GM18520 (cell line): ENCODE measurements at regions not wholly inside any gene's neighbourhood (a gene's known extent, or its start where the extent isn't known, plus 50 kb on each side); places are given as distances from the start of the nearest gene placed in this dataset.

Experiments
- ATAC-seq: cut with Tn5 transposase; IDR thresholded peaks from one replicate; pipeline ENCODE4 v1.9.1; 2021; ENCODE audit not compliant: unreplicated experiment

GRCh38 chr2:65661980-65662653 lies 229.7 kb upstream of the SPRED2 start:
- ATAC-seq: no peak

DNA sequence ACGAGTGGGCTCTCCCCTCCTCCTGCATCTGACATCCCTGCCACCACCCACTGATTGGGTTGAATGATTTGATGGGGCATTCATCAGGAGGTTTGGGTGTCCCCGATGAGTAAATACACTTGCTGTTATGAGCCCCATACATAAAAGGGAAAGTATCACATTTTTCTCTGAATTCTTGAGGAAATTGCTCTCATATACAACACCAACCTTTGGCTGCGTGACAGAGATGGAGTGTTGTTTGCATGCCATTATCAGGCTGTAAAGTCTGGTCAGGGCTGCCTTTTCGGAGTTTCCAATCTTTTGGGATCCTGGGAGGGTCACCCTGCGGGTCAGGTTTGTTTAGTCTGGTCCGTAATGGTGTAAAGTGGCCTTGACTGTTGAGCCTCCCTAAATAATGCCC lies 227.9 kb upstream of the SPRED2 start:
- ATAC-seq: no peak

GRCh38 chr2:65658881-65659280 lies 226.5 kb upstream of the SPRED2 start:
- no peak for ATAC-seq

DNA sequence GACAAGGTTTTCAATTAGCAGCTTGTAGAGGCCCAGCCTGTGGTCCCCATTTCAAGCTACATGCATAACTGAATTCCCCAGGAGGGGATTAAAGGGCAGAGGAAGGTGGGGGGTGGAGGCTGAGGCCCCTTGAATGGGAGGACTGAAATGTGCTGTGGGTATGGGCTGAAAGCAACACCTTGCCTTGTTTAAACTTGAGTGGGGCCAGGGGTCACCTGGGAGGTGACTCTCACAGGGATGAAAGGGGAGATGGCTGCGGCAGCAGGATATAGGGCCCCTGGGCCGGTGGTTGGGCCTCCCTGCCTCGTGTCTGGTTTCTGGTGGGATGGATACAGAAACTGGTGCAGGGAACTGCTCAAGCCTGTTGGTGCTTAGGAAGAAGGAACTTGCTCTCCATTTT lies 225.9 kb upstream of the SPRED2 start:
- ATAC-seq: no peak

GRCh38 chr2:65656160-65656718 lies 223.8 kb upstream of the SPRED2 start:
- no peak for ATAC-seq

- ATAC-seq: no peak
Measured at GRCh38 chr2:65655000-65655399, 222.6 kb upstream of the SPRED2 start.

DNA sequence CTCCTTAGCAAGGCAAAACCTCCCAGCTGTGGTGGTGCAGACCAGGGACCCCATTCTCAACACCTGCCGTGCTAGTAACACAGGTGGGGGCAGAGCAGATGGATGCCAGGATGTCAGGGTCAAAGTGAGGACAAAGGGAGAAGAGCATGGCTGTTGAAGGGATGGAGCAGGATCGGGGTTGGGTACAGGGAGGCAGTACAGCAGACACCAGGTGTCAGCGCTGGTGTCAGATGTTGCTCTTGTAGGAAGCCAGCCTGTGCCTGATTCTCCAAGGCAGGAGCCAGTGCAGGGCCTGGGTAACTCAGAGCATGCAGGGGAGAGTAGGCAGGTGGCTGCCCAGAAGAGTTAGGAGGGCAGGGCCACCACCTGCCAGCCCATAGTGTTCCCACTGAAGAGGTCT lies 222.1 kb upstream of the SPRED2 start:
- ATAC-seq: no peak

DNA sequence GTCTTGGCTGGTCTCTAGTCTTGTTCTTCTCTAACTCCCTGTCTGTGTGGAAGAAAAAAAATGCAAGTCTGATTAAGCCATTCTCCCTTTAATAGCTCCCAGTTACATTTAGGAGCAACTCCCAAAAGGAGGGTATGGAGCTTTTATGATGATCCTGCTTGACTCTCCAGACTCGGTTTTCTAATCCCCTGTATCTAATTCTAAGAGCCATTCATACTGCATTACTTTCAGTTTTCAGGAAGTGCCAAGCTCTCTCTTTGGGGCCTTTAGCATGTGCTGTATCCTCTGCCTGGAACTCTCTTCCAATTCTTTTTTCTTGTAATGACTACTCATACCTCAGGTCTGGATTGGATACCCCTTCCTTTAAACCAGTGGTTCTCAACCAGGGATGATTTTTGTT lies 219.7 kb upstream of the SPRED2 start:
- ATAC-seq: no peak

DNA sequence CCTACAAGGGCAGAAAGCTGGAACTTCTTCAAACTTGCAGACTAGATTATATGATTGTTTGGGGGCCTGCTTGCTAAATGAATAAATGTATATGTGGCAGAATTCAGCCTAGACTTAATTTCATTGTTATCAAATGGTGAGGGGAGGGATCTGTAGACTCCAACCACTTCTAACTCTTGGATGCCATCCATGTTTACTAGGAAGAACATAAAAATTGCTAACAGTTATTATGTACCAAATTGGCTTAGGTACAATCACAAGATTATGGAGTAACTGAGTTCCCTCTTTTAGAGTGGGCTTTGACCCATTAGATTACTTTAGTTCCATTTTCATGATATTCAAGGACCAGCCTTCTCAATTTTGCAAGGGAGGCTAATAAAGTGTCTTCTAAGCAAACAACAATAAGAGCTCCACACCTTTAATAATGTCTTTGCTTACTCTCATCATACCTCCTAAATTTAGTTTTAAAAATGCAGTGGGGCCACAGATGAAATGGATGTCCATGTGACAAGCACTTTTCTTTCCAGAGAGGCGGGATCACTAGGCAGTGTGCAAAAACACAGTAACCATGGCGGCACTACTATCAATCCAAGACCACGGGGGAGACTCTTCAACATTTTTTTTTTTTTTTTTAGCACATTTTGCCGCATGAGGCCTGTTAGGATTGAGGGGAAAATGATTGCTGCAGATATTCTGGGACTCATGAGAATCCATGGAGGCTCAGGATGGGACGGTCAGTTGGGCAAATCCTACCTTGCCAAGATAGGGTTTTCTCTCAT lies 217.6 kb upstream of the SPRED2 start:
- no peak for ATAC-seq

DNA sequence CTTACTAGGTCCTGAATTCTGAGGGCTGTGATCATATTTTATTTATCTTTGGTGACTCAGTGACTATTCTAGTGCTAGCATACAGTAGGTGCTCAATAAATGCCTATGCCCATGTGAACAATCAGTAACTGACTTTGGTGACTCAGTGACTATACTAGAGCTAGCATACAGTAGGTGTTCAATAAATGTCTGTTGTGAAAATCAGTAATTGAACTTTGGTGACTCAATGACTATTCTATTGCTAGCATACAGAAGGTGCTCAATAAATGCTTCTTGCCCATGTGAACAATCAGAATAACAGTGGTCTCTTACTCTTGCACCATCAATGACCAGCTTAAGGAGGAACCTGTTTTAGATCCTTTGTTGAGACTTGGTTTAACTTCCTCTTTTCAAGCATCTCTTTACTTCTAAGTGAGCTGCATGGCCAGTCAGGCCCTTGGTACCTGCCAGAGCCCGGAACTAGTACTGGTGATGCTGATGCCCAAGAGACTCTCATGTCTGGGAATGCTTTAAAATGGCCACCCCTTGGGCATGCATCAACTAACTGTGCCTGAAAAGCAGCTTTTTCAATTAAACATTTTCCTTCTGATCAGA lies 214.9 kb upstream of the SPRED2 start:
- ATAC-seq: no peak

GRCh38 chr2:65640793-65641103 lies 208.3 kb upstream of the SPRED2 start:
- no peak for ATAC-seq

DNA sequence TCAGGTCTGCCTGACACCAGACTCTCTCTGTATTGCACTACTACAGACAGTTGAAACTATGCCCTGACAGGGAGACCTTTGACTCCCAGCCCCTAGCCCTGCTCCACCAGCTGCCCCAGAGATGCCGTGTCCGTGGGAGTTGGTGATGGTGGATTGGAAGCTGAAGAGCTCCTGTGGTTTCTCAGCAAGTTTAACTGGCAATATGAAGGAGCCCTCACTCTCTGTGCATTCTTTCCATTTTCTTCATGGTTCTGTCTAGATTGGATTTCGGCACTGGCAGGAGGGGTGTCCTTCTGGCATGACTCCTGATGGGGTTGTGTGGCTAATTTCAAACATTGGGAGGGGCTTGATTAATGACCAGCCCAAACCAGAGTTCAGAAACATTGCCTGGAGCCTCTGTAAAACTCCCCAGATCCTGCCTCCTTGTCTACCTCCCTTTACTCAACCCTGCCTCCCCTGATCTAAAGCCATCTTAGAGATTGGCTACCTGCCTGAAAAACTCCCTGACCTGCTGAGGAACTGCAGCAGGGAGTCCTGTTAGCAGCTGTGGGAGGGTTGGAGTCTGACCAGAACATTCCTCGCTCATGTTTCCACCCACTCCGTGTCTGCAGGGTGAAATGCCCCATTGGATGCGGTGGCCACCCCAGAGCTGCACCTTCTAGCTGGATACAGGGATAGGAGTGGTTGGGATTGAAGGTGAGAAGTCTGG lies 206.9 kb upstream of the SPRED2 start:
- no peak for ATAC-seq

DNA sequence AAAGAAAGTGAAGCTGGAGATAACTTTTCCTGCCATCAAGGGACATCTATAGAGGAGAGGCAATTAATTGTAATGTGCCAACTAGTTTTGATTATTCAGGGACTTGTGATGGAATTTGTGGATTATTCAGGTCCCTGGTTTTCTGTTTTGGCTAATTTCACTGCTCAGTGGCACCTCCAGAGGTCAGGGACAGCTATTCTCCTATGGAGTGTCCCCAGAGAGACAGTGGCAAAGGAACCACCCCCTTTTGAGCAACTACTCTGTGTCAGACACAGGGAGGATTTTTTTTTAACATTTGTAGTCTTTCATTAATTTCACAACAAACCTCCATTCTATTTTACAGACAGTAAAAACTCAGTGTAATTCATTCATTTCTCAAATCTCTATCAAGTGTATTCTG lies 206.0 kb upstream of the SPRED2 start:
- no peak for ATAC-seq

DNA sequence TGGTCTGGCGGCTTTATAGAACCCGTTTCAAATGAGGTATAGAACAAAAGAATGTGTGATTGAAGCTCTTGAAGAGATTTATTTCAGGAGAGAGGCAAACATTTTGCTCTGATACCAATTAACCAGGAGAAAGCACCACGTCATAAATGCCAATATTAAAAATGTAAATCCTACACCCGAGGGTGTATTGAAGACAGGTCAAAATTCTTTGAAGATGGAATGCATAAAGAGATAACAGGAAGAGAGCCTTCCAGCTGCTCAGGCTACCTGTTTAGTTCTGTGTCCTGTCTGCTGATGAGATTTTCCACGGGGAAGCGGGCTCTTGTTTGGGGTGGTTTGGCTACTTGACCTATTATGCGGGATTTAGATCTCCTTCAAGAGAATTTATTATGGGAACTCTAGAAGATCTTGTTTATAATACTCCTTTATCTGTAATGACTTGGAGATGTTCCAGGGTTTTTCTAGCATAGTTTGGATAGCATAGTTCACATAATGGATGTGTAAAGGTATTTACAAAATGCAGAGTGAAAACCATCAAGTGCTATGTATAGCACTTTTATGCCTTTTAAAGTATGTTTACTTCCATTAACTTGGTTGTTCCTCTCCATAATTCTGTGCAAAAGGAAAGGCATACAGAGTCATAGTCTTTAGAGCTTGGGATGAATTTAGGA lies 204.5 kb upstream of the SPRED2 start:
- ATAC-seq: no peak

DNA sequence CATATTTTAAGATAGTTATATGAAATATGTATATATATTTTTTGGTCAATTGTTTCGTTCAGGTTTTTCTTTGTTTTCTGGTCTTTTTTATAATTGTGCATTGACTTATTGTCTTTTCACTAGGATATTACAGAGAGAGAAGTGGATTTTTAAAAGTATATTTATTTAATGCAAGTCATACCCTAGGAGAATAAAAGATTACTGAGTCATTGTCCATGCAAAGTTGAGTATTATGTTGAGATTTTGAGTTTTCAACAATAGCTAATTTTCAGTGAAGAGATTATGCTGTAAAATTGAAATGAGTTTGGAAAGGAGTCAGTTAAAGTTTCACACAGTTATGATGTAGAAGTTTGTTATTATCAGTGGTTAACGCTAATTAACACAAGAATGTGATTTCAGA lies 203.6 kb upstream of the SPRED2 start:
- ATAC-seq: no peak

GRCh38 chr2:65634304-65634703 lies 201.9 kb upstream of the SPRED2 start:
- no peak for ATAC-seq

DNA sequence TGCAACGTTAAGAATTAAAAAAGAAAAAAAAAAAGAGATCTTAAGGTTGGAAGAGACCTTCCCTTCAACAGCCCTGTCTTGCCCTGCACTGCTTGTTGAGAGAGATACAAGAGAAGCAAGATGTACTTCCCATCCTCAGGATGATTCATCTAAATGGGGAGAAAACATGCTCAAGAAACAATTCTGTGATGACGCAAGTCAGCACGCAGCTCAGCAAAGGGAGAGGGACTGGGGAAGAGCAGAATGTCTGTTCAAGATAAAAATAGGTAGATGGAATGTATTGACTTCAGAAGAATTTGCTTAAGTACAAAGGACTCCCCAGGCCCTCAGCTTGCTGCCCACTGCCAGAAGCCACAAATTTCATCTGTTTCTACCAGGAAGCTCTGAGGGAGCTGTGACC lies 198.2 kb upstream of the SPRED2 start:
- ATAC-seq: no peak

DNA sequence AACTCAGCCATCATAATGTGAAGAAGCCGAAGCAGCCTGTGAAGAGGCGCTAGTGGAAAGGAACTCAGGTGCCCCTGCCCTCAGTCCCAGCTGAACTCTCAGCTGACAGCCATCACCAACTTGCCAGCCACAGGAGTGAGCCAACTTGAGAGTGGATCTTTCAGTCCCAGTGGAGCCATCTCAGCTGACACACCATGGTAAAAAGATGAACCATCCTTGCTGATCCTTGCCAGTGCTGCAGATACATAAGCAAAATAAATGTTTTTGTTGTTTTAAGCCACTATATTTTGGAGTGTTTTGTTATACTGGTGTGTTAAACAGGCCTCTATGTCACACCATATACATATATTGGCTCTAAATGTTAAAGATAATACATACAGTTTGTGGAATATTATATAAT lies 195.8 kb upstream of the SPRED2 start:
- no peak for ATAC-seq

DNA sequence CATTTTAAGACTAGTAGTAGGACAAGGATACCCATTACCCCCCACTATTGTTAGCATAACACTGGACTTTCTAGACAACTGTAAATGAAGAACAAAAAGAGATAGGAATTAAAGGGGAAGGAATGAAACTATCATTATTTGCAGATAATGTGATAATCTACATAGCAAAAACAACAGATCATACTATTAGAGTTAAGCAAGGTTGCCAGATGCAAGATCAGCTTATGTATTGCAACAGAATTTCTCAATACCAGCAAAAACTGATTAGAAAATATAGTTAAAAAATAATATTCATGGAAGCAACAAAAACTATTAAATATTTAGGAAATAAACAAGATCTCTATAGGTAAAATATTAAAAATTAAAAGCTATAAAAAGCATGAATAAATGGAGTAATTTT lies 194.4 kb upstream of the SPRED2 start:
- no peak for ATAC-seq

- ATAC-seq: no peak
Measured at GRCh38 chr2:65625982-65626381, 193.6 kb upstream of the SPRED2 start.

DNA sequence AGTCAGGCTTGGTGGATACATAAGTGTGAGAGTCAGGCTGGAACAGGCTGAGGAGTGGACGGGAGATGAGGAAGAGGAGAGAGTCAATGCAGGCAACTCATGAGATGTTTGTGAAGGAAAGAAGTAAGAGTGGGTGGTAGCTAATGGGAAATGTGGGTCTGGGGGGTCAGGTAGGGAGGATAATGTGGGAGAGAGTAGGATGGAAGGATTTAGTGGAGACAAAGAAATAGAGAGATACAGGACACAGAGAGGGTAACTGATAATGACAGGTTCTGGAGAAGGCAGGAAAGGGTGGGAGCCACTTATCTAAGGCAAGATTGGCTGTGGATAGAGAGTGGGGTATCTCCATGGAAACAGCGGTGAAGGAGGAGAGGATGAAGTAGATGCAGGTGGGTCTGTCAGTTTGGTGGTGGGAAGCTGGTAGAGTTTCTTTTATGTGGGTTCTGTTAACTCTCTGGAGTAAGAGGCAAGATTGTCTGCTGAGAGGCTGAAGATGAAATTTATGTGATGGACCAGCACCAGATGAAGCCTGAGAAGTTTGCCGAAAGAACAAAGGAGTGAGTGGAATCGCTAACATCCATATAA lies 190.6 kb upstream of the SPRED2 start:
- ATAC-seq: no peak
